ENCODE measurements at regions not wholly inside any gene's neighbourhood (a gene's known extent, or its start where the extent isn't known, plus 50 kb on each side); places are given as distances from the start of the nearest gene placed in this dataset.

DNA sequence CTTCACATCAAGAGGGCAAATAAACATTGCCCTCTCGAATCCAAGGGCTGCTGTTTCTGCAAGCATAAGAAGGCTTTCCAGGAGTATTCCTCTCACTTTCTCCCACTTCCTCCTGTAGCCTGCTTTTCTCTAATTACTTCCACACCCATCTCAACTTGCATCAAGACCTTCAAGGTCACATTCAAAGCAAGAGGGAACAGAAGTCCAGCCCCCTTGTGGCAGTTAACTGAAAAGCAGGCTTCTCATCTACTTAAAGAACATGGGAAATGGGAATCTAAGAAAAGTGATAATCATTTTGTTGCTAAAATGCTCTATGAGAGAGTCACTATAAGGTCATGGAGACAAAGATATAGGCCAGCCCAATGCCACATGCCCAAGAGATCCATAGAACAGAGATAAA is 874.4 kb downstream of the KCNT2 start:
- TF ChIP-seq POLR2A (IDR thresholded peaks at IDR 0.05; ENCODE audit: low read length) (no peak), EHMT2 (IDR thresholded peaks at IDR 0.05; ENCODE audit: low read depth) (no peak), RFX5 (IDR thresholded peaks at IDR 0.05) (no peak), PBX3 (IDR thresholded peaks at IDR 0.05) (no peak), ESRRA (IDR thresholded peaks at IDR 0.05; ENCODE audit: borderline replicate concordance, low read length) (no peak; the same call in 1 of the 2 replicates), CTCF (IDR thresholded peaks at IDR 0.05) (peak; percentile 25; the same call in 1 of the 3 replicates), RNF2 (IDR thresholded peaks at IDR 0.05; ENCODE audit: borderline replicate concordance, low read depth) (no peak), ZFP36 (IDR thresholded peaks at IDR 0.05; ENCODE audit: borderline replicate concordance, partially characterized antibody) (no peak)

All from A549 (cell line).